ENCODE measurements at regions not wholly inside any gene's neighbourhood (a gene's known extent, or its start where the extent isn't known, plus 50 kb on each side); places are given as distances from the start of the nearest gene placed in this dataset.

- peak; percentile 22 to 32 (median 24) for DNase-seq (ENCODE audit: low read depth in 3 of 3)
Measured at GRCh38 chr19:29263305-29264135, 50.6 kb upstream of the UQCRFS1 start.

GRCh38 chr19:29264897-29265296 is 51.9 kb upstream of the UQCRFS1 start:
- no peak for DNase-seq (ENCODE audit: low read depth in 3 of 3)

- no peak for DNase-seq (ENCODE audit: low read depth in 3 of 3)
Measured at GRCh38 chr19:29265436-29265835, 52.5 kb upstream of the UQCRFS1 start.

GRCh38 chr19:29266001-29266400 is 53.0 kb upstream of the UQCRFS1 start:
- no peak for DNase-seq (ENCODE audit: low read depth in 3 of 3)

- no peak for DNase-seq (ENCODE audit: low read depth in 3 of 3)
Measured at GRCh38 chr19:29266603-29267002, 53.7 kb upstream of the UQCRFS1 start.

- no peak for DNase-seq (ENCODE audit: low read depth in 3 of 3)
Measured at GRCh38 chr19:29267701-29268100, 54.8 kb upstream of the UQCRFS1 start.

DNA sequence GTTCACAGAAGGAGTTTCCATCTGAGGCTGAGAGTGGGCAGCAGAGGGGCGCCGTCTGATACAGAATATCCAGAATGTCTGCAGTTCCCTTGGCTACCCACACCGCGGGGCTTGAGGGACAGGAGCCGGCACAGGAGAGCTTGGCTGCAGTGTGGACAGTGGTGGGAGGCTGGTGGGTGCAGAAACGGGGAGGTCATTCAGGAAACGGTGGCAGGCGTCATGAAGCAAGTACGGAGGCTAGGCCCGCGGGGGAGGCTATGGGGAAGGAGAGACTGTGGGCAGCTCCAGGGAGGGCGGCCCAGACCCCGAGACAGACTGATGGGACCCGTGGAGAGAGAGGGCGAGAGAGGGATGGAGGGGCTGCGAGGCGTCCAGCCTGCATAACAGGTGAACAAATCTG is 55.2 kb upstream of the UQCRFS1 start:
- DNase-seq (ENCODE audit: low read depth in 3 of 3), result no peak

DNA sequence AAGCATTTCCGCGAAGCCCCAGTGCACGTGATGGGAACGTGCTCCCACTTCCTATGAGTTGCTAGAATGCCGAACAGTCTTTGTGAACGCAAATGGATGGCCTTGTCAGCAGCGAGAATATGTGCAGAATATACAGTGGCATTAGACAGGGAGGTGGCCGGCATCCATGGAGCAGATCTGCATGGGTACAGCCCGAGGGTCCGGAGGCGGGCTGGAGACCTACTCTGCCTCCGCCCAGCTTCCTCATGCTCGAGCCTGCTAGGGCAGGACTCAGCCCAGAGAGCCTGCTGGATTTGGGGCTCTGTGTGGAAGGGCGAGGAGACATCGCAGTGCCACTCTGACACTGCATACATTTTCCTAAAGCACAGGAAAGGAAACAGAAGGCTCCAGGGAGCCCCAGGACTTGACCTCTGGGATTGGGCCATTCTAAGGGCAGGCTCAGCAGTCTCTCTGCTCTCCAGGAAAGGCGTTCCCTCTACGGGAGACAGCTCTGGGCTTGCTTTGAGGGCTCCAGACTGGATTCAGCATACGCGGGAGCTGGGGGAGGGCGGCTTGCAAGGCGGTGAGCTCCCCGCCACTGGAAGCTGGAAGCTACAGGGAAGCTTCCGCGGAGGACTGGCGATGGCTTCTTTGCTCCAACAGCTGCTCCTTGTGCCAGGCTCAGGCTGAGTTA is 55.9 kb upstream of the UQCRFS1 start:
- DNase-seq (ENCODE audit: low read depth in 3 of 3), result no peak

DNA sequence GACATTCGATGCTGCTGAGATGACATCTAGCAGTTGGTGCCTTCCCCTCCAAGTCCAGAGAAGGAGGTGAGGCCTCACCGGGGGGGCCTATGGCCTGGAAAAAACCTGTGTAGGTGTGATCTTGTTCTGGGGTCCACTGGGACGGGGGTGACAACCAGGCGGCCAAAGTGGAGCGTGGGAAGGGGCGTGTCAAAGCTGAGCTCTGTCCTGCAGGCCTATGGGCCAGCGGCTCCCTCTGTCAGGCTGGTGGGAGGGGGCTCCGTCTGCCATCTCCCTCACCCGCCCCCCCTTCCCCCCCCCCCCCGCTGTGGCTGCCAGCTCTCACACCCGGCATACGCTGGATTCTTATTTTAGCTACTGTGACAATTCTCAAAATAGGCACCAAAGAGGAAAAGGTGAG is 56.7 kb upstream of the UQCRFS1 start:
- DNase-seq (ENCODE audit: low read depth in 3 of 3), result no peak

DNA sequence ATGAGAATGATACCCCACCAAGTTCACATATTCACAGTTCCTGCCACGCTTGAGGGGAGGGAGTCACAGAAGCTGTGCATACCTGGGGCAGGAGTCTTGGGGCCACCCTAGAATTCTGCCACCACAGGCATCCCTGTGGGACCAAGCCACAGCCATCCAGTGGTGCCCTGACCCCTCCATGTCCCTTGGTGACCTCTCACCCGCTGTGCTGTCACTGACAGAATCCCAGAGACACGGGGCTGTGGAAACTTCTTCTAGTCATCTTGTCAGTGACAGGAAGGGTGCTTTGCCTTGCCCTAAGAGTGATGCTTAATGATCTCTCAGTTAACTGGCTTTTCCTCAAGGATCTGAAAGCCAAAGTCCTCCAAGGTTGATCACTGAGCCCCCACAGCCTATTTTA is 58.4 kb upstream of the UQCRFS1 start:
- no peak for DNase-seq (ENCODE audit: low read depth in 3 of 3)

- no peak for DNase-seq (ENCODE audit: low read depth in 3 of 3)
Measured at GRCh38 chr19:29271911-29272310, 59.0 kb upstream of the UQCRFS1 start.

DNA sequence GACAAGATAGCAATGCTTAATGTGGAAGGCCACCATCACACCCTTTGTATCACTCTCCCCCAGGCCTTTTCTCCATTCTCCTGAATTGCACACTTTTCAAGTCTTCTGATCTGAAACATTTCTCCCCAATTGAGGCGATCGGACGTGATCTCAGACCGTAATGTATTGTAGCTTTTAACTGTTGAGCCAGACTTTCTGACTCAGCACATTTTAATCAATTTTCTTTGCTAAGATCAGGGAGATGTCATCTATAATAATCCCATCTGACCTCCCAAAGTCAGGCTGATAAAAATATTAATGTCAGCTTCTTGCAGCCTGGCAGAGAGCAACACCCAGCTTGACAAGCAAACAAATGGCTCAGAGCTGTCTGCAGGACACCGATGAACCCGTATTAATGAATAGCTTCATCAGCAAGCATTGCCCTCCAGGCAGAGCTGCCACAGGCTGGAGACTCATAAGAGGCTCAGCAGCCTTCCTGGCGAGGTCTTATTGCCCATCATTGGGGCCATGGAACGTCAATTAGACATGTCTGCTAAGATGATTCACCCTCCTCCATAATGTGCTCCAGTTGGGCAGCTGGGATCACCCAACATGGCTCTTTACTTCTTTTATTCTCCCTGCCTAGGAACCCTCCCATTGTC is 60.2 kb upstream of the UQCRFS1 start:
- DNase-seq (ENCODE audit: low read depth in 3 of 3), result no peak

DNA sequence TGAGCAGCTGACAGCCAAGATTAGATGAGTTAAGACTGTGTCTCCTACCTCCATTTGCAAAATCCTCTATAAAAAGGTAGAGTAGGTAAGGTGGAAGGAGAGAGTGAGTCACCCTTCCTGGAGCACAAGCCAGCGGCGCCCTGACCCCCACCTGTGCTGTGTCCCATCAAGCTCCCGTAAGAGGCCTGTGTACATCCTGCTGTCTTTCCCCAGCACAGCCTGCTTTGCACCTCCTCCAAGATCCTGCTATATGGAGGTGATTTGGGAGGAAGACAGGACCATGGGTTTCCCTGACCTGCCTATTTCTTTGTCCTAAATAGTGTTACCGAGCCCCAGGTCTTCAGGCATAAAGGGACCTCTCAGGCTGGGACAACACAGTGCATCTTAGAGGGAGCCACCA is 62.3 kb upstream of the UQCRFS1 start:
- no peak for DNase-seq (ENCODE audit: low read depth in 3 of 3)

- peak in 2 of 3 experiments; percentile 3 to 19 for DNase-seq (ENCODE audit: low read depth in 3 of 3)
Measured at GRCh38 chr19:29277102-29277501, 64.2 kb upstream of the UQCRFS1 start.

- DNase-seq (ENCODE audit: low read depth in 3 of 3), result no peak
Measured at GRCh38 chr19:29278716-29279115, 65.8 kb upstream of the UQCRFS1 start.

- DNase-seq (ENCODE audit: low read depth in 3 of 3), result no peak
Measured at GRCh38 chr19:29283366-29283765, 70.4 kb upstream of the UQCRFS1 start.

DNA sequence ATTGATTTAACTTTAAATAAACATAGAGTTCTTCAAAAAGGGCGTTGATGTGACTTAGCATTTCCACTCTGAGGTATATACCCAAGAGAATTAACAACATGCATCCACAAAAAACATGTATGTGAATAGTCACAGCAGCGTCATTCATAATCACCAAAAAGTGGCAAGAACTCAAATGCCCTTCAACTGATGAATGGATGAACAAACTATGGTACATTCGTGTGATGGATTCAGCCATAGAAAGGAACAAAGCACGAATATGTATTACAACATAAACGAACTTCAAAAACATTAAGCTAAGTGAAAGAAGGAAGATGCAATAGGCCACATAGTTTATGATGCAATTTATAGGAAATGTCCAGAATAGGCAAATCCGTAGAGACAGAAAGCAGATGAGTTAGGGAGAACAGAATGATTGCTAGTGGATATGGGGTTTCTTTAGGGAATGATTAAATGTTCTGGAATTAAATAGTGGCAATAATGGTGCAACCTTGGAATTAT is 72.3 kb upstream of the UQCRFS1 start:
- DNase-seq (ENCODE audit: low read depth in 3 of 3), result no peak

- no peak for DNase-seq (ENCODE audit: low read depth in 3 of 3)
Measured at GRCh38 chr19:29285878-29286277, 72.9 kb upstream of the UQCRFS1 start.

- DNase-seq (ENCODE audit: low read depth in 3 of 3), result no peak
Measured at GRCh38 chr19:29287061-29287460, 74.1 kb upstream of the UQCRFS1 start.

DNA sequence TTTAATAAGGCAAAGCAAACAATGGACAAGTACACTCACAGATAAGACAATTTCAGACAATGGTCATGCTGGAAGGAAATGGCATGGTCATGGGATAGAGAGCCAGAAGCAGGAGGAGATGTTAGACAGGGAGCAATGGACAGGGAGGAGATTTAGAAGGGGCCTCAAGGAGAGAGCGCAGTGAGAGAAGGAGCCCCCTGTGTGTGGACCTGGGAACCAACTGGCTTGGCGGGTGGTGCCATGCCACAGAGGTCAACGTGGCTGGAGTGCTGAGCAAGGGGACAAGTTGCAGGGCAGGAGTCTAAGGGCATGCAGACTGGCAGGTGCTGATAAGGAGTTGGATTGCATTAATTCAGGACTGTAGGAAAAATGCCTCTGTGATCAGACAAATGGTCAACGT is 75.3 kb upstream of the UQCRFS1 start:
- no peak for DNase-seq (ENCODE audit: low read depth in 3 of 3)

DNA sequence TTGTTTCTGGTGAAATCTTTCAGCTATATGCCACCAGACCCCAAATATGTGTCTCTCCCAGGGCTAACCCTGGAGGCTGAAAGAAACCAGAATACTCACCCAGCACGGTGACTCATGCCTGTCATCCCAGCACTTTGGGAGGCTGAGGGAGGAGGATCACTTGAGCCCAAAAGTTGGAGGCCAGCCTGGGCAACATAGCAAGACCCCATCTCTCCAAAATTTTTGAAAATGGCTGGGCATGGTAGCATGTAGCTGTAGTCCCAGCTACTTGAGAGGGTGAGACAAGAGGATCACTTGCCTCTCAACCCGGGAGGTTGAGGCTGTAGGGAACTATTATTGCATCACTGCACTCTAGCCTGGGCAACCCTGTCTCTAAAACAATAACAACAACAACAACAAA is 76.1 kb upstream of the UQCRFS1 start:
- DNase-seq (ENCODE audit: low read depth in 3 of 3), result no peak

GRCh38 chr19:29290853-29291252 is 77.9 kb upstream of the UQCRFS1 start:
- DNase-seq (ENCODE audit: low read depth in 3 of 3), result no peak

GRCh38 chr19:29292153-29292552 is 79.2 kb upstream of the UQCRFS1 start:
- DNase-seq (ENCODE audit: low read depth in 3 of 3), result no peak
